NOMO-1 (cell line): ENCODE measurements at regions not wholly inside any gene's neighbourhood (a gene's known extent, or its start where the extent isn't known, plus 50 kb on each side); places are given as distances from the start of the nearest gene placed in this dataset.
A peak's percentile ranks its signal among the peaks of the same experiment; 100 is the strongest.

Experiments
- DNase-seq, 2 experiments: peaks; one replicate each; lab custom pipeline; 2025; ENCODE audit not compliant: unreplicated experiment in 2 of 2; lab: John Stamatoyannopoulos, UW

GRCh38 chr5:111582993-111583601 lies 70.8 kb upstream of the STARD4 start:
- DNase-seq, result peak; percentile 55 to 90

GRCh38 chr5:111582451-111582850 lies 70.1 kb upstream of the STARD4 start:
- DNase-seq, result no peak

GRCh38 chr5:111580956-111581355 lies 68.6 kb upstream of the STARD4 start:
- DNase-seq, result no peak

GRCh38 chr5:111574311-111574710 lies 62.0 kb upstream of the STARD4 start:
- no peak for DNase-seq

- DNase-seq, result no peak
Measured at GRCh38 chr5:111572561-111572960, 60.2 kb upstream of the STARD4 start.

GRCh38 chr5:111563031-111563822 lies 50.9 kb upstream of the STARD4 start:
- DNase-seq, result no peak

DNA sequence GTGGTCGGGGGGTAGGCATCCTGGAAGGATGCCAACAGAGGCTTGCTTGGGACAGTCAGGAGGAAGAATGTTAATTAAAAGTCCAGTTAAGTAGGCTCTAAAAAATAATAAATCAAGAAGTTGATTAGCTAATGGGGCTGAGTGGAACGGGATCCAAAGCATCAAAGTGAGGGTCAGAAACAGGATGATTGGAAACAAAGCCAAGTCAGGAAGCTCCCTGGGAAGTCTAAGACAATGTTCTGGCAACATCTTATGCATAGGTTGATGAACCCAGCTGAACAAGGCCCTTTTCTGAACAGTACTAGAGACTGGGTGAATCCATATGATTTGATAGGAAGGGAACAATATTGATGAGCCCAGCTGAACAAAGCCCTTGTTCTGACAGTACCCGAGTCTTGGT lies 50.2 kb upstream of the STARD4 start:
- DNase-seq, result no peak
